ENCODE measurements at regions not wholly inside any gene's neighbourhood (a gene's known extent, or its start where the extent isn't known, plus 50 kb on each side); places are given as distances from the start of the nearest gene placed in this dataset.

GRCh38 chr5:63154476-63155309, 576.1 kb downstream of the LRRC70 start:
- TF ChIP-seq ZNF354B (CRISPR knock-in tag; IDR thresholded peaks at IDR 0.05), result no peak
- TF ChIP-seq SMARCB1 (IDR thresholded peaks at IDR 0.05; ENCODE audit: insufficient read length, low read depth), result no peak
- no peak for TF ChIP-seq MAFG (tag; conservative IDR thresholded peaks at IDR 0.05)
- no peak for TF ChIP-seq FOXJ3 (CRISPR knock-in tag; IDR thresholded peaks at IDR 0.05)
- TF ChIP-seq CTCF (IDR thresholded peaks at IDR 0.05 in 2 of 3, conservative IDR thresholded peaks at IDR 0.05 in 1 of 3; ENCODE audit: insufficient read depth in 2 of 3, low read depth in 1 of 3, low read length in 3 of 3), result no peak
- no peak for TF ChIP-seq ZNF274 (IDR thresholded peaks at IDR 0.05; ENCODE audit: borderline replicate concordance, low read depth, low read length)
- TF ChIP-seq ZNF217 (CRISPR knock-in tag; IDR thresholded peaks at IDR 0.05), result no peak
- TF ChIP-seq MAFF (IDR thresholded peaks at IDR 0.05; ENCODE audit: low read length), result no peak

All from K562 (cell line).